ENCODE measurements at regions not wholly inside any gene's neighbourhood (a gene's known extent, or its start where the extent isn't known, plus 50 kb on each side); places are given as distances from the start of the nearest gene placed in this dataset.

GRCh38 chr13:109301276-109301675, 485.1 kb downstream of the IRS2 start:
- H4K8ac ChIP-seq (replicated peaks; ENCODE audit: insufficient read length, low read depth, low read length), result no peak overlapping the region
- H2BK12ac ChIP-seq (ENCODE audit: insufficient read length, low read depth, low read length), result no peak overlapping the region
- H3T11ph ChIP-seq (ENCODE audit: low read length), result no peak overlapping the region
- H2BK120ac ChIP-seq (ENCODE audit: low read depth, low read length, poor library complexity, severe bottlenecking), result no peak overlapping the region
- H3K4me1 ChIP-seq (ENCODE audit: insufficient read depth, low read length), result no peaks in the 10 kb centered on the region
- Mint-ChIP-seq H3K36me3 (ENCODE audit: insufficient read depth in 1 of 3, low read depth in 3 of 3) (no peaks in the 10 kb centered on the region), H3K27ac (no peak overlapping the region), H3K4me1 (peaks cover 0 to 2% of the 10 kb centered on the region in 2 experiments; a peak in 1 of 4 replicates), H3K9me3 (peaks cover 0 to under 1% of the 10 kb centered on the region in 2 experiments; a peak in 2 of 5 replicates), H3K4me3 (no peak overlapping the region), H3K27me3 (ENCODE audit: low read depth) (peaks cover 1% of the 10 kb centered on the region; the same call in 1 of the 2 replicates)
- no peak overlapping the region for H2AFZ ChIP-seq (ENCODE audit: low read length)
- H2BK5ac ChIP-seq (ENCODE audit: insufficient read length, low read length), result no peak overlapping the region
- H3K23me2 ChIP-seq (ENCODE audit: insufficient read length, low read depth, low read length, poor library complexity, severe bottlenecking), result no peaks in the 10 kb centered on the region
- H2BK20ac ChIP-seq (ENCODE audit: low read depth, low read length, poor library complexity, severe bottlenecking), result no peak overlapping the region
- H3K9me3 ChIP-seq (ENCODE audit: control insufficient read depth, low read depth, low read length), result no peaks in the 10 kb centered on the region
- H2AK5ac ChIP-seq (ENCODE audit: insufficient read length, low read length), result no peak overlapping the region
- H4K5ac ChIP-seq (ENCODE audit: insufficient read length, low read depth, low read length), result no peak overlapping the region
- no peaks in the 10 kb centered on the region for H4K20me1 ChIP-seq (ENCODE audit: control insufficient read depth, insufficient read depth, insufficient read length)
- no peaks in the 10 kb centered on the region for H3K79me2 ChIP-seq (ENCODE audit: insufficient read depth, low read length)
- H4K91ac ChIP-seq (ENCODE audit: insufficient read length, low read depth, low read length), result no peak overlapping the region
- no peak overlapping the region for H3K14ac ChIP-seq (ENCODE audit: insufficient read depth, low read length)
- no peak overlapping the region for H3K4ac ChIP-seq (ENCODE audit: low read depth, low read length)
- no peak overlapping the region for H2BK15ac ChIP-seq (ENCODE audit: low read depth, low read length)
- H3K4me2 ChIP-seq (ENCODE audit: insufficient read depth, insufficient read length, low read length), result no peak overlapping the region
- DNase-seq, result no peak
- H3K18ac ChIP-seq (ENCODE audit: insufficient read length, low read depth, low read length), result no peak overlapping the region
- no peaks in the 10 kb centered on the region for H3K79me1 ChIP-seq (ENCODE audit: insufficient read depth, low read depth, low read length, poor library complexity, severe bottlenecking)
- no peak overlapping the region for H3K9ac ChIP-seq (ENCODE audit: extremely low read depth, insufficient read length, low read length)
- H3K27me3 ChIP-seq (ENCODE audit: insufficient read depth, low read length), result no peaks in the 10 kb centered on the region
- WGBS (ENCODE audit: extremely low coverage, insufficient read length, low lambda C conversion rate), result no CpG with 5 or more reads among the region's 4 CpGs
- TF ChIP-seq CTCF (conservative IDR thresholded peaks at IDR 0.05), result no peak
- H3K23ac ChIP-seq (ENCODE audit: insufficient read length, low read depth, low read length), result no peak overlapping the region
- no peak overlapping the region for H3K27ac ChIP-seq (ENCODE audit: insufficient read length, low read depth, low read length)
- no peak overlapping the region for H3K56ac ChIP-seq (ENCODE audit: insufficient read length, low read depth, low read length)

Measured in H9 (cell line).